ENCODE measurements at regions not wholly inside any gene's neighbourhood (a gene's known extent, or its start where the extent isn't known, plus 50 kb on each side); places are given as distances from the start of the nearest gene placed in this dataset.

GRCh38 chr16:76222087-76222486, 55.1 kb upstream of the CNTNAP4 start:
- ATAC-seq, result no peak

GRCh38 chr16:76222853-76223252, 54.3 kb upstream of the CNTNAP4 start:
- TF ChIP-seq ISL1 (CRISPR knock-in tag; IDR thresholded peaks at IDR 0.05), result no peak
- ATAC-seq, result no peak

More at GRCh38 chr16:76222087-76222486, 55.1 kb upstream of the CNTNAP4 start:
- TF ChIP-seq PPARA (CRISPR knock-in tag; IDR thresholded peaks at IDR 0.05; ENCODE audit: borderline replicate concordance), result no peak
- TF ChIP-seq ZNF70 (CRISPR knock-in tag; IDR thresholded peaks at IDR 0.05), result no peak
- no peak for TF ChIP-seq CSRNP3 (CRISPR knock-in tag; IDR thresholded peaks at IDR 0.05)
- TF ChIP-seq ZC3H10 (CRISPR knock-in tag; IDR thresholded peaks at IDR 0.05), result no peak
- no peak for TF ChIP-seq TSHZ2 (CRISPR knock-in tag; IDR thresholded peaks at IDR 0.05)
- no peak for TF ChIP-seq POU6F1 (CRISPR knock-in tag; IDR thresholded peaks at IDR 0.05; ENCODE audit: borderline replicate concordance, low read depth)
- no peak for TF ChIP-seq BACH2 (CRISPR knock-in tag; IDR thresholded peaks at IDR 0.05; ENCODE audit: borderline replicate concordance)

- no peak for TF ChIP-seq ZNF565 (CRISPR knock-in tag; conservative IDR thresholded peaks at IDR 0.05; ENCODE audit: low read depth)
- no peak for TF ChIP-seq TCF4 (CRISPR knock-in tag; IDR thresholded peaks at IDR 0.05; ENCODE audit: borderline replicate concordance)
- TF ChIP-seq CSDC2 (CRISPR knock-in tag; IDR thresholded peaks at IDR 0.05), result no peak
- TF ChIP-seq OSR1 (CRISPR knock-in tag; IDR thresholded peaks at IDR 0.05), result no peak
- no peak for TF ChIP-seq TOX (CRISPR knock-in tag; IDR thresholded peaks at IDR 0.05; ENCODE audit: borderline replicate concordance)
- no peak for ATAC-seq
These were observed 51.2 kb upstream of the CNTNAP4 start for GRCh38 chr16:76226011-76226410.

- no peak for ATAC-seq
These were observed 50.7 kb upstream of the CNTNAP4 start for GRCh38 chr16:76226481-76226880.

More at GRCh38 chr16:76226481-76226880, 50.7 kb upstream of the CNTNAP4 start:
- no peak for TF ChIP-seq ARNTL (CRISPR knock-in tag; IDR thresholded peaks at IDR 0.05; ENCODE audit: borderline replicate concordance, low read depth)
- TF ChIP-seq CSRNP3 (CRISPR knock-in tag; IDR thresholded peaks at IDR 0.05), result no peak
